Stomach (tissue), 4 donors: ENCODE measurements at regions not wholly inside any gene's neighbourhood (a gene's known extent, or its start where the extent isn't known, plus 50 kb on each side); places are given as distances from the start of the nearest gene placed in this dataset.

Source experiments
- CTCF ChIP-seq, 7 experiments: fragments of 450-650 bp in 4 of 7; fragments of 200-600 bp in 3 of 7; sonication (generic) in 3 of 7; IDR thresholded peaks; one replicate each; pipeline ENCODE4 v1.5.1; 2016 to 2019; ENCODE audit warnings: antibody characterized with exemption in 7 of 7, control low read depth in 2 of 7, mild to moderate bottlenecking in 1 of 7
- POLR2AphosphoS5 ChIP-seq, 3 donors: sonication (generic); formaldehyde crosslinking; IDR thresholded peaks; one replicate each; pipeline ENCODE4 v1.6.1; 2016; ENCODE audit warnings: antibody characterized with exemption in 3 of 3

DNA sequence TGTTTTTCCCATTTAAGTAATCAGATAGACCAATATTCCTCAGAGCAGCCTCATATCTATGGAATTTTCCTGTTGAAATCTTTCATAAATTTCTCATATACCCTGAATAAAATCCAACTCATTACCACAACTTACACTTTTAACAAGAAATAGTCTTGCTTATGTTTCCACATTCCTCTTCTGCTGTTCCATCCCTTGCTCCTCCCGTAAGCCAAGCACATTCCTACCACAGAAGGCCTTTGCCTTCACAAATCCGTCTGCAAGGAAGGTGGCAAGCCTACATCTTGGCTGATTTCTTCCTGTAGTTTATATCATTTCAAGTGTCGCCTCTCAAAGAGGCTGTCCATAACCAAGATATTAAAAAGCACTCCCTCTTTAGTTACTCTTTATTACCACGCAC lies 127.7 kb downstream of the C12orf50 start:
- no peak for TF ChIP-seq CTCF (IDR thresholded peaks at IDR 0.05)
- TF ChIP-seq POLR2AphosphoS5 (IDR thresholded peaks at IDR 0.05): no peak
